ENCODE measurements at regions not wholly inside any gene's neighbourhood (a gene's known extent, or its start where the extent isn't known, plus 50 kb on each side); places are given as distances from the start of the nearest gene placed in this dataset.

GRCh38 chr13:79825959-79826358 is 345.0 kb downstream of the NDFIP2 start:
- no peak overlapping the region for H3K4me3 ChIP-seq (replicated peaks in 1 of 2; ENCODE audit: low read depth in 1 of 2, low read length in 2 of 2)
- H3K4me2 ChIP-seq (ENCODE audit: low read length): no peak overlapping the region
- no peaks in the 10 kb centered on the region for H3K36me3 ChIP-seq (ENCODE audit: control insufficient read depth in 1 of 2, insufficient read depth in 2 of 2, low read length in 2 of 2)
- no peak overlapping the region for H2AFZ ChIP-seq (ENCODE audit: low read depth, low read length, poor library complexity, severe bottlenecking)
- DNase-seq (ENCODE audit: low read depth, low spot score) (no peak), ATAC-seq (no peak)
- intact Hi-C loops (cut with micrococcal nuclease): no loop called here
- no peaks in the 10 kb centered on the region for H4K20me1 ChIP-seq (ENCODE audit: insufficient read depth)
- TF ChIP-seq MAX (IDR thresholded peaks at IDR 0.05) (no peak), EZH2phosphoT487 (IDR thresholded peaks at IDR 0.05; ENCODE audit: borderline replicate concordance) (no peak), SP1 (IDR thresholded peaks at IDR 0.05; ENCODE audit: low read depth) (no peak), ZBTB33 (IDR thresholded peaks at IDR 0.05; ENCODE audit: extremely low read depth, insufficient replicate concordance, low read length) (no peak)
- peaks cover 0 to 3% of the 10 kb centered on the region in 2 experiments; a peak in 1 of 4 replicates for H3K9me3 ChIP-seq (ENCODE audit: control insufficient read depth in 1 of 2, insufficient read depth in 1 of 2, low read depth in 1 of 2, low read length in 2 of 2)
- H3K27ac ChIP-seq (ENCODE audit: low read depth, low read length): no peak overlapping the region
- H3K9me2 ChIP-seq (ENCODE audit: insufficient read depth): no peaks in the 10 kb centered on the region
- H3K9ac ChIP-seq (ENCODE audit: low read length): no peak overlapping the region
- POLR2A ChIA-PET: no interaction called here
- no peaks in the 10 kb centered on the region for H3K79me2 ChIP-seq (ENCODE audit: insufficient read depth, low read length)
- CTCF ChIA-PET: no interaction called here
- no peaks in the 10 kb centered on the region for H3K4me1 ChIP-seq (ENCODE audit: control insufficient read depth in 1 of 2, insufficient read depth in 2 of 2, low read length in 2 of 2)
- RAD21 ChIA-PET (ENCODE audit: low non-redundant PET in 1 of 2, low total read pairs in 2 of 2, uncharacterized antibody in 2 of 2, unreplicated experiment in 2 of 2): no interaction called here
- no peaks in the 10 kb centered on the region for H3K27me3 ChIP-seq (ENCODE audit: insufficient read depth, low read length)
- BruUV-seq (replicated peaks): no TSS peak

- Histone ChIP-seq H4K20me1 (ENCODE audit: insufficient read depth) (no peaks in the 10 kb centered on the region), H2AFZ (ENCODE audit: low read depth, low read length, poor library complexity, severe bottlenecking) (no peak overlapping the region), H3K4me3 (replicated peaks in 1 of 2; ENCODE audit: low read depth in 1 of 2, low read length in 2 of 2) (no peak overlapping the region), H3K4me1 (ENCODE audit: control insufficient read depth in 1 of 2, insufficient read depth in 2 of 2, low read length in 2 of 2) (no peaks in the 10 kb centered on the region; a peak in 1 of 4 replicates), H3K4me2 (ENCODE audit: low read length) (no peak overlapping the region), H3K36me3 (ENCODE audit: control insufficient read depth in 1 of 2, insufficient read depth in 2 of 2, low read length in 2 of 2) (no peaks in the 10 kb centered on the region), H3K9me2 (ENCODE audit: insufficient read depth) (no peaks in the 10 kb centered on the region), H3K27ac (ENCODE audit: low read depth, low read length) (no peak overlapping the region), H3K9me3 (ENCODE audit: control insufficient read depth in 1 of 2, insufficient read depth in 1 of 2, low read depth in 1 of 2, low read length in 2 of 2) (no peaks in the 10 kb centered on the region; a peak in 1 of 4 replicates), H3K9ac (ENCODE audit: low read length) (no peak overlapping the region), H3K27me3 (ENCODE audit: insufficient read depth, low read length) (no peaks in the 10 kb centered on the region), H3K79me2 (ENCODE audit: insufficient read depth, low read length) (no peaks in the 10 kb centered on the region)
- RAD21 ChIA-PET (ENCODE audit: low non-redundant PET in 1 of 2, low total read pairs in 2 of 2, uncharacterized antibody in 2 of 2, unreplicated experiment in 2 of 2): no interaction called here
- ATAC-seq (no peak), DNase-seq (ENCODE audit: low read depth, low spot score) (no peak)
- TF ChIP-seq ZNF274 (IDR thresholded peaks at IDR 0.05; ENCODE audit: low read depth, low read length) (no peak), EZH2phosphoT487 (IDR thresholded peaks at IDR 0.05; ENCODE audit: borderline replicate concordance) (no peak), SRF (IDR thresholded peaks at IDR 0.05; ENCODE audit: low read depth) (no peak), JUND (IDR thresholded peaks at IDR 0.05) (no peak), RAD21 (IDR thresholded peaks at IDR 0.05; ENCODE audit: low read depth) (no peak), ATF3 (IDR thresholded peaks at IDR 0.05) (no peak), CBX3 (IDR thresholded peaks at IDR 0.05; ENCODE audit: low read depth) (no peak)
- no TSS peak for BruUV-seq (replicated peaks)
- intact Hi-C loops (cut with micrococcal nuclease): no loop called here
- CTCF ChIA-PET: no interaction called here
- POLR2A ChIA-PET: no interaction called here
Observed at GRCh38 chr13:79815041-79815440, 334.1 kb downstream of the NDFIP2 start.
